DND-41 (cell line): ENCODE measurements at regions not wholly inside any gene's neighbourhood (a gene's known extent, or its start where the extent isn't known, plus 50 kb on each side); places are given as distances from the start of the nearest gene placed in this dataset.

ENCODE experiments used
- CTCF ChIP-seq: IDR thresholded peaks from 2 replicates; pipeline ENCODE4 v1.5.1; 2012; ENCODE audit warnings: borderline replicate concordance, low read length, moderate library complexity, mild to moderate bottlenecking; ENCODE audit not compliant: poor library complexity, severe bottlenecking; ENCODE audit errors: extremely low read depth
- EZH2 ChIP-seq: IDR thresholded peaks from 3 replicates; pipeline ENCODE4 v1.6.1; 2012; ENCODE audit warnings: borderline replicate concordance, low read depth, mild to moderate bottlenecking, moderate library complexity, low read length, inconsistent platforms; ENCODE audit not compliant: severe bottlenecking

GRCh38 chr6:137683916-137684315, 183.1 kb upstream of the TNFAIP3 start:
- no peak for TF ChIP-seq CTCF
- no peak for TF ChIP-seq EZH2
